Tibial artery (tissue), 4 donors: ENCODE measurements at regions not wholly inside any gene's neighbourhood (a gene's known extent, or its start where the extent isn't known, plus 50 kb on each side); places are given as distances from the start of the nearest gene placed in this dataset.

ENCODE experiments used
- DNase-seq, 2 donors: peaks; one replicate each; pipeline ENCODE4 v3.0.0-alpha.2; 2019
- H3K27ac ChIP-seq, 2 donors: fragments of 200-600 bp; sonication (generic) in 1 of 2; 1 replicate in 1 of 2; 2 replicates in 1 of 2; pipeline ENCODE4 v1.5.1; 2018 to 2019; ENCODE audit warnings: mild to moderate bottlenecking in 1 of 2
- H3K27me3 ChIP-seq, 2 donors: fragments of 200-600 bp; sonication (generic) in 1 of 2; one replicate each; pipeline versions ENCODE4 v1.5.1 to v1.6.0; 2016 to 2019
- H3K36me3 ChIP-seq, 3 donors: fragments of 200-600 bp; sonication (generic) in 2 of 3; one replicate each; pipeline ENCODE4 v1.5.1; 2016 to 2019; ENCODE audit warnings: mild to moderate bottlenecking in 2 of 3
- H3K4me1 ChIP-seq, 4 donors: fragments of 200-600 bp; sonication (generic) in 2 of 4; 1 replicate in 3 of 4; 2 replicates in 1 of 4; pipeline ENCODE4 v1.5.1; 2016 to 2019
- H3K4me3 ChIP-seq, 2 donors: fragments of 200-600 bp; sonication (generic) in 1 of 2; 1 replicate in 1 of 2; 2 replicates in 1 of 2; pipeline ENCODE4 v1.5.1; 2018 to 2019; ENCODE audit warnings: mild to moderate bottlenecking in 2 of 2
- H3K9me3 ChIP-seq, 3 donors: fragments of 200-600 bp; sonication (generic) in 1 of 3; one replicate each; pipeline ENCODE4 v1.5.1; 2016 to 2019
- CTCF ChIP-seq, 2 experiments: fragments of 200-600 bp in 1 of 2; fragments of 450-650 bp in 1 of 2; IDR thresholded peaks; one replicate each; pipeline ENCODE4 v1.5.1; 2017 to 2019; ENCODE audit warnings: antibody characterized with exemption in 2 of 2, mild to moderate bottlenecking in 1 of 2, moderate library complexity in 1 of 2
- intact Hi-C: fragments of 100-400 bp; cut with DNase I; formaldehyde crosslinking; loops from one replicate; pipeline ENCODE4 v1.15.0; 2023; ENCODE audit warnings: low total_unique reads

- intact Hi-C loops, result no loop called here
- no peak overlapping the region for H3K27ac ChIP-seq
- no peaks in the 10 kb centered on the region for H3K27me3 ChIP-seq
- H3K36me3 ChIP-seq, result no peaks in the 10 kb centered on the region
- no peak for TF ChIP-seq CTCF (IDR thresholded peaks at IDR 0.05)
- no peaks in the 10 kb centered on the region for H3K4me1 ChIP-seq
- no peak for DNase-seq
- no peak overlapping the region for H3K4me3 ChIP-seq
- H3K9me3 ChIP-seq, result no peaks in the 10 kb centered on the region
Measured at GRCh38 chr12:78323226-78323625, 492.5 kb downstream of the NAV3 start.

GRCh38 chr12:78324234-78324633, 493.5 kb downstream of the NAV3 start:
- TF ChIP-seq CTCF (IDR thresholded peaks at IDR 0.05), result no peak
- H3K27me3 ChIP-seq, result no peaks in the 10 kb centered on the region
- no peaks in the 10 kb centered on the region for H3K36me3 ChIP-seq
- intact Hi-C loops, result no loop called here
- H3K9me3 ChIP-seq, result no peaks in the 10 kb centered on the region
- no peak overlapping the region for H3K27ac ChIP-seq
- H3K4me3 ChIP-seq, result no peak overlapping the region
- no peak for DNase-seq
- H3K4me1 ChIP-seq, result no peaks in the 10 kb centered on the region

GRCh38 chr12:78328524-78328923, 497.8 kb downstream of the NAV3 start:
- no peak overlapping the region for H3K4me3 ChIP-seq
- TF ChIP-seq CTCF (IDR thresholded peaks at IDR 0.05), result no peak
- no peaks in the 10 kb centered on the region for H3K4me1 ChIP-seq
- no peak for DNase-seq
- H3K27ac ChIP-seq, result no peak overlapping the region
- no peaks in the 10 kb centered on the region for H3K27me3 ChIP-seq
- intact Hi-C loops, result no loop called here
- H3K36me3 ChIP-seq, result no peaks in the 10 kb centered on the region
- H3K9me3 ChIP-seq, result no peaks in the 10 kb centered on the region

- no peak overlapping the region for H3K27ac ChIP-seq
- intact Hi-C loops, result no loop called here
- TF ChIP-seq CTCF (IDR thresholded peaks at IDR 0.05), result no peak
- DNase-seq, result no peak
- no peaks in the 10 kb centered on the region for H3K9me3 ChIP-seq
- H3K4me3 ChIP-seq, result no peak overlapping the region
- no peaks in the 10 kb centered on the region for H3K4me1 ChIP-seq
- H3K36me3 ChIP-seq, result no peaks in the 10 kb centered on the region
- H3K27me3 ChIP-seq, result no peaks in the 10 kb centered on the region
Measured at GRCh38 chr12:78330131-78330530, 499.4 kb downstream of the NAV3 start.

GRCh38 chr12:78331181-78331580, 500.5 kb downstream of the NAV3 start:
- Histone ChIP-seq H3K9me3 (no peaks in the 10 kb centered on the region), H3K27ac (no peak overlapping the region), H3K27me3 (no peaks in the 10 kb centered on the region), H3K4me1 (no peaks in the 10 kb centered on the region), H3K36me3 (no peaks in the 10 kb centered on the region), H3K4me3 (no peak overlapping the region)
- no peak for TF ChIP-seq CTCF (IDR thresholded peaks at IDR 0.05)
- no peak for DNase-seq
- intact Hi-C loops, result no loop called here

- H3K27me3 ChIP-seq, result no peaks in the 10 kb centered on the region
- no peak overlapping the region for H3K4me3 ChIP-seq
- TF ChIP-seq CTCF (IDR thresholded peaks at IDR 0.05), result no peak
- H3K4me1 ChIP-seq, result no peaks in the 10 kb centered on the region
- no peak overlapping the region for H3K27ac ChIP-seq
- no peaks in the 10 kb centered on the region for H3K9me3 ChIP-seq
- no peaks in the 10 kb centered on the region for H3K36me3 ChIP-seq
- intact Hi-C loops, result no loop called here
- DNase-seq, result no peak
Measured at GRCh38 chr12:78331753-78332152, 501.1 kb downstream of the NAV3 start.
